Colonic mucosa (tissue), 4 donors: ENCODE measurements at regions not wholly inside any gene's neighbourhood (a gene's known extent, or its start where the extent isn't known, plus 50 kb on each side); places are given as distances from the start of the nearest gene placed in this dataset.
"Not testable (repeated sequence)": the region's sequence is repeated elsewhere in the genome, so short reads cannot be mapped to it uniquely, and the experiment has no call there.

Experiments used
- DNase-seq: peaks from one replicate; pipeline ENCODE4 v3.0.0-alpha.2; 2020
- H3K27ac ChIP-seq: fragments of 200-600 bp; one replicate; pipeline ENCODE4 v1.8.0; 2021
- H3K27me3 ChIP-seq: fragments of 200-600 bp; one replicate; pipeline ENCODE4 v1.8.0; 2021
- H3K36me3 ChIP-seq: fragments of 200-600 bp; one replicate; pipeline ENCODE4 v1.8.0; 2021
- H3K4me1 ChIP-seq: fragments of 200-600 bp; one replicate; pipeline ENCODE4 v1.8.0; 2021; ENCODE audit warnings: mild to moderate bottlenecking
- H3K4me3 ChIP-seq: fragments of 200-600 bp; one replicate; pipeline ENCODE4 v1.8.0; 2021
- H3K9ac ChIP-seq, 2 donors: one replicate each; pipeline ENCODE4 v1.7.0; 2013; ENCODE audit warnings: control low read depth in 2 of 2, low read depth in 2 of 2, low read length in 2 of 2
- H3K9me3 ChIP-seq: fragments of 200-600 bp; one replicate; pipeline ENCODE4 v1.8.0; 2021
- CTCF ChIP-seq: fragments of 200-600 bp; IDR thresholded peaks from one replicate; pipeline ENCODE4 v1.8.0; 2022; ENCODE audit warnings: antibody characterized with exemption, mild to moderate bottlenecking
- intact Hi-C: fragments of 100-400 bp; cut with DNase I; formaldehyde crosslinking; loops from one replicate; pipeline ENCODE4 v1.14.1; 2022
- donor health status: healthy.
- donor health status: DM: no; HTN: no; CAD: no.
- donor health status: DM: no; HTN: no; CAD: no.

DNA sequence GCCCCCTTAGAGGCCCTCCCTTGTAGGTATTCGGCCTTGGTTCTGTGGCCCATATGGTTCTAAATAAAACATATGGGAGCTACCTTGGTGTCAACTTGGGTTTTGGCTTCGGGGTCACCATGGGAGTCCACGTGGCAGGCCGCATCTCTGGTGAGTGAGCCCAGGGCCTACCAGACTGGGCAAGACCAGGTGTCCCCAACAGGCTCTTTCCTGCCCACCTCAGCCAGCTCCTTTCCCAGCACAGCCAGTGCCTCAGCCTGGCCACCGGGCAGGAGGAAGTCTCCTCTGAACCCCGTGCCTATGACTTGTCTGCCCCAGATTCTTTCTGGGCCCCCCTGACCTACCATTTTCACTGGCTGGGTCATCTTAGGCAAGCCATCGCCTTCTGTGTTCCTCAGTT, 268.8 kb upstream of the TEKT4 start:
- TF ChIP-seq CTCF: no peak
- intact Hi-C loops: no loop called here

DNA sequence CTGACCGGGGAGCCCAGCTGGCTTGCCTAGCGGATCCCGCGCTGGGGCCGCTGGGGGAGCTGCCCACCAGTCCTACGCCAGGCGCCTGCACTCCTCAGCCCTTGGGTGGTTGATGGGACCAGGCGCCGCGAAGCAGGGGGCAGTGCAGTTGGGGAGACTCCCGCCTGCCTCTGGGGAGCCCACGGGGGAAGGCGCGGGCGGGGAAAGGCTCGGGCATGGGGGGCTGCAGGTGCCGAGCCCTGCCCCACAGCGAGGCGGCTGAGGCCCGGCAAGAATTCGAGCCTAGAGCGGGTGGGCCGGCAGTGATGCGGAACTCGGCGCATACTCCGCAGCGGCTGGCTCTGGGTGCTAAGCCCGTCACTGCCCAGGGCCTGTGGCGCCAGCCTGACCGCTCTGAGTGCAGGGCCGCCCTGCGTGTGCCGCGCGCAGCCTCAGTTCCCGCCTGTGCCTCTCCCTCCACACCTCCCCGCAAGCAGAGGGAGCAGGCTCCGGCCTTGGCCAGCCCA, 249.1 kb upstream of the TEKT4 start:
- Histone ChIP-seq H3K4me3 (no peak overlapping the region), H3K27ac (no peak overlapping the region), H3K27me3 (no peaks in the 10 kb centered on the region), H3K36me3 (no peaks in the 10 kb centered on the region), H3K4me1 (no peaks in the 10 kb centered on the region), H3K9me3 (no peaks in the 10 kb centered on the region), H3K9ac (no peak overlapping the region)
- no peak for TF ChIP-seq CTCF
- no peak for DNase-seq
- intact Hi-C loops: no loop called here

More for the DNA sequence above, 268.8 kb upstream of the TEKT4 start:
- H3K27ac ChIP-seq: no peak overlapping the region
- H3K9me3 ChIP-seq: no peaks in the 10 kb centered on the region
- DNase-seq: no peak
- no peak overlapping the region for H3K9ac ChIP-seq
- no peaks in the 10 kb centered on the region for H3K4me1 ChIP-seq
- H3K27me3 ChIP-seq: no peaks in the 10 kb centered on the region
- H3K4me3 ChIP-seq: no peak overlapping the region
- H3K36me3 ChIP-seq: no peaks in the 10 kb centered on the region

DNA sequence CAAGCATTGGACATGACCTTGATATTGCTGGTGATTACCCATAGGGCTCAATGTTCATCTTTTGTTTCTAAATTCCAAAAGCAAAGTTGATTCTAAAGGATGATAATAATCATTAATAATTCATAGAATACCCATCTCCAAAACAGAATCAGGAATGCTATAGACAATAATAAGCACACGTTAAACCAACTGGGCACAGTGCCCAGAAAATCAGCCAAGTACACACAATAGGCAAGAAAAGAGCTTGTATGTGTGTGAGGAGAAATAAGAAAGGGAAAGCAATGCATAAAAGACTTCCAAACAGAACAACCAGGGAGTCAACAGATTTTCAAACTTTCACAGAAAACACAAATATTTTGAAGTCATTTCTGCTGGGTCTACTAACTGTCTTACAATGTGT, 242.3 kb upstream of the TEKT4 start:
- H3K4me1 ChIP-seq, H3K27me3 ChIP-seq, H3K27ac ChIP-seq, H3K4me3 ChIP-seq, intact Hi-C loops, DNase-seq, H3K9me3 ChIP-seq, H3K36me3 ChIP-seq, H3K9ac ChIP-seq: not testable (repeated sequence)

DNA sequence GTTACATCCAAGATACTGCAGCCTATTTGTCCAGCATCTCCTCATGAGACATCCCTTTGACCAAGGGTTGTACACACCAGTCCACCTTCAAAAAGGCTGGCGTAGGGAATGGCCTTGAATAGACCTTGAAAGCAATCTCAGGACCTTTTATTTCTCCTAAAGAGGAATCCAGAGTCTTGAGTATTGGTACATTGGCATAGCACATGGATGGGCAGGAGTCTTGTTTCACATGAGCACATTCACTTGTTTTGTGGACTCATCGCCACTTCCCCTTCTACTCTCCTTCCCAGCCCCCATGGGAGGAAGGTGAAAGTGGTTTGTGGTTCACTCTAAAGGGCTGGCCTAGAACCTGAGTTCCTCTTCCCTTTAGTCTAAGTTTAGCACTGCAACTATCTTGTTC, 229.8 kb upstream of the TEKT4 start:
- H3K27ac ChIP-seq, H3K9me3 ChIP-seq, H3K4me3 ChIP-seq, H3K4me1 ChIP-seq, H3K36me3 ChIP-seq, H3K9ac ChIP-seq, H3K27me3 ChIP-seq, intact Hi-C loops, DNase-seq: not testable (repeated sequence)

DNA sequence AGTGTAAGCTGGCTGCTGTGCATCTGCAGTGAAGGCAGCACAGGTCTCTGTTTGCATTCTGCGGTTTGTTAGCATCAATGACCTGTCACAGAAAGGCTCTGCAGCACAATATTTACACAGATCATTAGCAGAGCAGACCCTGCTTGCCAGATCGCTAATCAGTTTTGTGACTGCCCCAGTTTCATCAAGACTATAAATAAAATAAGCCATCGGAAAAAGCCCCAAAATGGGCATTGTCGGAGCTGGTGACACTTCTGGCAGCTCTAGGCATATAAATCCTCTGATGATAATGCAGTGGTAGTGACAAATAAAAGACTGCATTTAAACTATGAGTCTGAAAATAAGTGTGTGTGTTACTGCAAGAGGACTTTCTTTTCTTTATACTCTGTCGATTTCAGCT, 219.1 kb upstream of the TEKT4 start:
- intact Hi-C loops, H3K36me3 ChIP-seq, H3K4me1 ChIP-seq, H3K4me3 ChIP-seq, H3K9ac ChIP-seq, DNase-seq, H3K9me3 ChIP-seq, H3K27me3 ChIP-seq, H3K27ac ChIP-seq: not testable (repeated sequence)

DNA sequence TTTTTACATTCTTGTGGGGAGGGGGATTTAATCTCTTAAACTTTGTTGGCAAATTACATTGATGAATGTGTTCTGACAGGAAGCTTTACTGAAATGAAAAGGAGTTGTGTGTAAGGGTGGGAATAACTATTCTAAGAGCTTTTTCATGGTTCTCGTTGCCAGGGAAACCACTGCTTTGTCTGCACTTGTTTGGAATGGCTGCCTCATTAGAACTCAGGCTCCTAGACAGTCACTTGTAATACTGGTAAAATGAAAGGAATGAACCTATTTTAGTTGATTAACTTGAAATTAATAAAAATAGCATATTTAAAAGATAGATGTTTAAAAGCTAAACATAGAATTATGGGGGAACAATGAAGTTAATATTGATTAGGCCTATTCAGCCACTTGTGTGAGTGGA, 201.4 kb upstream of the TEKT4 start:
- H3K27ac ChIP-seq, H3K27me3 ChIP-seq, H3K4me1 ChIP-seq, H3K9me3 ChIP-seq, H3K9ac ChIP-seq, intact Hi-C loops, H3K4me3 ChIP-seq, DNase-seq, H3K36me3 ChIP-seq: not testable (repeated sequence)

GRCh38 chr2:94694236-94694635, 177.0 kb upstream of the TEKT4 start:
- DNase-seq, H3K4me1 ChIP-seq, H3K27ac ChIP-seq, H3K9me3 ChIP-seq, H3K4me3 ChIP-seq, intact Hi-C loops, H3K27me3 ChIP-seq, H3K36me3 ChIP-seq, H3K9ac ChIP-seq: not testable (repeated sequence)

GRCh38 chr2:94708982-94709381, 162.2 kb upstream of the TEKT4 start:
- H3K9me3 ChIP-seq, DNase-seq, H3K9ac ChIP-seq, H3K36me3 ChIP-seq, H3K27me3 ChIP-seq, H3K27ac ChIP-seq, intact Hi-C loops, H3K4me1 ChIP-seq, H3K4me3 ChIP-seq: not testable (repeated sequence)

GRCh38 chr2:94725543-94725942, 145.7 kb upstream of the TEKT4 start:
- no peak for DNase-seq
- TF ChIP-seq CTCF: no peak
- H3K9me3 ChIP-seq: no peaks in the 10 kb centered on the region
- H3K27me3 ChIP-seq: no peaks in the 10 kb centered on the region
- no peak overlapping the region for H3K4me3 ChIP-seq
- H3K4me1 ChIP-seq: no peaks in the 10 kb centered on the region
- no peak overlapping the region for H3K9ac ChIP-seq
- intact Hi-C loops: no loop called here
- no peaks in the 10 kb centered on the region for H3K36me3 ChIP-seq
- H3K27ac ChIP-seq: no peak overlapping the region

- H3K36me3 ChIP-seq, H3K4me1 ChIP-seq, H3K4me3 ChIP-seq, intact Hi-C loops, DNase-seq, H3K27ac ChIP-seq, H3K9ac ChIP-seq, H3K9me3 ChIP-seq, H3K27me3 ChIP-seq: not testable (repeated sequence)
Measured at GRCh38 chr2:94735536-94735935, 135.7 kb upstream of the TEKT4 start.

GRCh38 chr2:94737145-94737544, 134.1 kb upstream of the TEKT4 start:
- H3K27ac ChIP-seq, H3K27me3 ChIP-seq, H3K36me3 ChIP-seq, H3K9ac ChIP-seq, H3K4me3 ChIP-seq, H3K4me1 ChIP-seq, DNase-seq, intact Hi-C loops, H3K9me3 ChIP-seq: not testable (repeated sequence)
